ENCODE measurements at regions not wholly inside any gene's neighbourhood (a gene's known extent, or its start where the extent isn't known, plus 50 kb on each side); places are given as distances from the start of the nearest gene placed in this dataset.

DNA sequence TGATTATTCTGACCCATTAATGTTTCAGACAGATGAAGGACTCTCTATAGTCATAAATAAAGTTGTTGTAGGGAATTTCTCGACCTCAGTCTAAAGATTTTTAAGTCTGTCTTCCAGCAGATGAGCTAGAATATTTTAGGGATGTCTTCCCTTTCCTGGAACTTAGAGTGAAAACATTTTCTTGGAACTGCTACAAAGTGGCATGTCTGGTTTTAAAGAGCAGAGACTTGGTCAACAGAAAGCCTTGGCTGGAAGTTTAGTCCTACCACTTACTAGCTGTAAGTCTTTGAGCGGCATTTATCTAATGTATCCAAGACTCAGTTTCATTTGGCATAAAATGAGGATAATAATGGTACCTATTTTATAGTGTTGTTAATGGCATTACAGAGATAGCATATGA is 120.0 kb upstream of the TGFBR2 start:
- Histone ChIP-seq H3K36me3 (ENCODE audit: control insufficient read depth in 3 of 3, insufficient read depth in 2 of 3, low read depth in 1 of 3, low read length in 3 of 3) (no peaks in the 10 kb centered on the region), H3K4me1 (ENCODE audit: control insufficient read depth in 3 of 3, insufficient read depth in 2 of 3, low read depth in 1 of 3, low read length in 2 of 3) (no peaks in the 10 kb centered on the region), H3K27ac (ENCODE audit: low read depth in 1 of 3, low read length in 2 of 3) (no peak overlapping the region), H3K4me3 (ENCODE audit: low read depth in 1 of 3, low read length in 3 of 3) (no peak overlapping the region), H3K27me3 (ENCODE audit: control insufficient read depth in 3 of 3, insufficient read depth in 3 of 3, low read length in 3 of 3) (no peaks in the 10 kb centered on the region), H3K9me3 (ENCODE audit: control insufficient read depth in 2 of 2, insufficient read depth in 1 of 2, low read depth in 1 of 2, low read length in 1 of 2) (peaks cover 0 to 5% of the 10 kb centered on the region in 2 donors)
- no peak for FAIRE-seq
- DNase-seq, result no peak
- WGBS, 3 donors, result 77 to 84% (median 78%) methylated on average over 2 of the region's 2 CpGs

DNA sequence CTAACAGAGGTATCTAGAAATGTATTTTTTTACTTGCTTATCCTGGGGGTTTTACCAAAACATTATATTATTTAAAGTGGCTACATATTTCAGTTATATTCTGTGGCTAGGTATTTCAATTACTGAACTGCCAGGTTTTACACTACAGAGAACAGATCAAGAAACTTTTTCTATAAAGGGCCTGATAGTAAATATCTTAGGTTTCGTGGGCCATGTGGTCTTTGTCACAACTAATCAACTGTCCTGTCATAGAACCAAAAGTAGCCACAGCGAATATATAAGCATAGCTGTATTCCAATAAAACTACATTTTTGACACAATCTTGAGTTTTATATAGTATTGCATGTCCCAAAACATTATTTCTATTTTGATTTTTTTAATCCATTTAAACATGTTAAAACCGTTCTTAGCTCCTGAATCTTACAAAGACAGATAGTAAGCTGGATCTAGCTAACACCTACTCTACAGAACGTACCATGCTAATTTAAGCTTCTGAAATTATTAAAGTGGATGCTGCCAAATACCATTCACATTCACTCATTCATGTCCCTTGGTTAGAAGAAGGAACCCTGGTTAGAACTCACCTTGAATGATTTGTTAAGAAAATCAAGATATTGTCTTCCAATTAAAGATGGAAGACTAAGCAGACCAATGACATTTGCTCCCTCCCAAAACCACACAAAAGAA is 118.2 kb upstream of the TGFBR2 start:
- no peaks in the 10 kb centered on the region for H3K36me3 ChIP-seq (ENCODE audit: control insufficient read depth in 3 of 3, insufficient read depth in 2 of 3, low read depth in 1 of 3, low read length in 3 of 3)
- WGBS, 3 donors, result 91 to 93% (median 92%) methylated on average over 4 of the region's 4 CpGs

DNA sequence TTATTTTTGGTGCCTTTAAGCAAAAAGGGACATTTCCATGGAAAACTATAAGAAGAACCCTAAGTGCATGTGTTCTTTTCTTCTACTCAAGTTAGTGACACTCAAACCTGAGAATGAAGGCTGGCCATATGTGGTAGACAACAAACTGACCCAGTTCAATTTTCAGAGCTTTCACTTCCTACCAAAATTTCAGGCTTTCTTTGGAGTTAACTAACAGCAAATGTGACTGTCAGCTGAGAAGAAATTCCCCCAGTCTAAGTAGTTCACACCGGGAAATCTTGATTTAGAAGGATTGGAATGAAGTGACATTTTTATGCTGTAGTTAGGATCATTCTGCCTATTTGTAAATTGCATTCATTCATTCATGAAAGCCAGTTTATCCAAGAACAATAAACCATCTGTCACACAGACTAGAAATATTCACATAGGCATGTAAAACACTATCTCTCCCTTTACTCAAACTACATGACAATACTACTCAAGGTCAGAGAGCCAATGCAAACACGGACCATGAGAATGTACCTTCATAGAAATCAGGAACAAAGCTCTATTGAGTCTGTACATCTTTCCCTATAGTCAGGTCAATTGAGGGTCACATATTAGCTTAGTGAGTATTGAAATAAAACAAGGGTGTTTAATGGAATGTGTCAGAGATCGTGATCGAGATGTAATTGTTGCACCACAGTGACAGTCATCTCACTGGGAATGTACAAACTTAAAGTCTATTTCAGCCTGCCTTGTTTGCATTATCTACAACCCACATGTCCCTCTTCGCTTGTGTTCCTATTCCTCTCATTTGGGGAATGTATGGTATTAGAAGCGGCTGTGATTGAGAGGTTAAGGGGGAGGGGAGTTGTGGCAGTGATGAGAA is 113.8 kb upstream of the TGFBR2 start:
- FAIRE-seq, result no peak
- H3K9me3 ChIP-seq (ENCODE audit: control insufficient read depth in 2 of 2, insufficient read depth in 1 of 2, low read depth in 1 of 2, low read length in 1 of 2), result peaks cover 0 to 4% of the 10 kb centered on the region in 2 donors
- whole genome bisulfite sequencing, 3 donors, result 83 to 86% (median 84%) methylated on average over 6 of the region's 6 CpGs
- no peak overlapping the region for H3K27ac ChIP-seq (ENCODE audit: low read depth in 1 of 3, low read length in 2 of 3)
- no peaks in the 10 kb centered on the region for H3K36me3 ChIP-seq (ENCODE audit: control insufficient read depth in 3 of 3, insufficient read depth in 2 of 3, low read depth in 1 of 3, low read length in 3 of 3)
- no peaks in the 10 kb centered on the region for H3K27me3 ChIP-seq (ENCODE audit: control insufficient read depth in 3 of 3, insufficient read depth in 3 of 3, low read length in 3 of 3)
- no peaks in the 10 kb centered on the region for H3K4me1 ChIP-seq (ENCODE audit: control insufficient read depth in 3 of 3, insufficient read depth in 2 of 3, low read depth in 1 of 3, low read length in 2 of 3)
- no peak for DNase-seq
- H3K4me3 ChIP-seq (ENCODE audit: low read depth in 1 of 3, low read length in 3 of 3), result no peak overlapping the region

More for the DNA sequence above, 118.2 kb upstream of the TGFBR2 start:
- no peak overlapping the region for H3K4me3 ChIP-seq (ENCODE audit: low read depth in 1 of 3, low read length in 3 of 3)
- H3K27me3 ChIP-seq (ENCODE audit: control insufficient read depth in 3 of 3, insufficient read depth in 3 of 3, low read length in 3 of 3), result no peaks in the 10 kb centered on the region
- FAIRE-seq (no peak), DNase-seq (no peak)
- H3K27ac ChIP-seq (ENCODE audit: low read depth in 1 of 3, low read length in 2 of 3), result no peak overlapping the region
- H3K9me3 ChIP-seq (ENCODE audit: control insufficient read depth in 2 of 2, insufficient read depth in 1 of 2, low read depth in 1 of 2, low read length in 1 of 2), result peaks cover 0 to 5% of the 10 kb centered on the region in 2 donors
- no peaks in the 10 kb centered on the region for H3K4me1 ChIP-seq (ENCODE audit: control insufficient read depth in 3 of 3, insufficient read depth in 2 of 3, low read depth in 1 of 3, low read length in 2 of 3)

DNA sequence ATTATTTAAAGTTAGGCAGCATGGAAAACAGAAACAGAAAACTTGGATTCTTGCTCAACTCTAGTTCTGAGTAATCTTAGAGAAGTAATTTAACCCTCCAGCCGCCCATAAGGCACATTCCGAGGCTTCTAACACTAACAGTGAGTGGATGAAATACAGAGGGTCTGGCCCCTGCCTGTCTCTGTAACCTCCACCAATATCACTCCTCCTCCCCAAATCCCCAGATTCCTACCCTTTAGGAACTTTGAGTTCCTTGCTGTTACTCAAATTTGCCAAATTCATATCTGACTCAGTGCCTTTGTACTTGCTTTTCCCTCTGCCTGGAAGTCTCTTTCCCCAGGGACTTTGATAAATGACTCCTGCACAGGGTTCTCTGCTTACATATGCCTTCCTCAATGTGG is 112.5 kb upstream of the TGFBR2 start:
- 78 to 100% (median 92%) methylated on average over 2 of the region's 2 CpGs for WGBS, 3 donors
- no peaks in the 10 kb centered on the region for H3K4me1 ChIP-seq (ENCODE audit: control insufficient read depth in 3 of 3, insufficient read depth in 2 of 3, low read depth in 1 of 3, low read length in 2 of 3)
- H3K9me3 ChIP-seq (ENCODE audit: control insufficient read depth in 2 of 2, insufficient read depth in 1 of 2, low read depth in 1 of 2, low read length in 1 of 2), result peaks cover 0 to 2% of the 10 kb centered on the region in 2 donors
- H3K4me3 ChIP-seq (ENCODE audit: low read depth in 1 of 3, low read length in 3 of 3), result no peak overlapping the region
- peak overlapping the region in 1 of 3 donors; percentile 45 for H3K27ac ChIP-seq (ENCODE audit: low read depth in 1 of 3, low read length in 2 of 3)
- no peaks in the 10 kb centered on the region for H3K27me3 ChIP-seq (ENCODE audit: control insufficient read depth in 3 of 3, insufficient read depth in 3 of 3, low read length in 3 of 3)
- FAIRE-seq (no peak), DNase-seq (no peak)
- H3K36me3 ChIP-seq (ENCODE audit: control insufficient read depth in 3 of 3, insufficient read depth in 2 of 3, low read depth in 1 of 3, low read length in 3 of 3), result no peaks in the 10 kb centered on the region

DNA sequence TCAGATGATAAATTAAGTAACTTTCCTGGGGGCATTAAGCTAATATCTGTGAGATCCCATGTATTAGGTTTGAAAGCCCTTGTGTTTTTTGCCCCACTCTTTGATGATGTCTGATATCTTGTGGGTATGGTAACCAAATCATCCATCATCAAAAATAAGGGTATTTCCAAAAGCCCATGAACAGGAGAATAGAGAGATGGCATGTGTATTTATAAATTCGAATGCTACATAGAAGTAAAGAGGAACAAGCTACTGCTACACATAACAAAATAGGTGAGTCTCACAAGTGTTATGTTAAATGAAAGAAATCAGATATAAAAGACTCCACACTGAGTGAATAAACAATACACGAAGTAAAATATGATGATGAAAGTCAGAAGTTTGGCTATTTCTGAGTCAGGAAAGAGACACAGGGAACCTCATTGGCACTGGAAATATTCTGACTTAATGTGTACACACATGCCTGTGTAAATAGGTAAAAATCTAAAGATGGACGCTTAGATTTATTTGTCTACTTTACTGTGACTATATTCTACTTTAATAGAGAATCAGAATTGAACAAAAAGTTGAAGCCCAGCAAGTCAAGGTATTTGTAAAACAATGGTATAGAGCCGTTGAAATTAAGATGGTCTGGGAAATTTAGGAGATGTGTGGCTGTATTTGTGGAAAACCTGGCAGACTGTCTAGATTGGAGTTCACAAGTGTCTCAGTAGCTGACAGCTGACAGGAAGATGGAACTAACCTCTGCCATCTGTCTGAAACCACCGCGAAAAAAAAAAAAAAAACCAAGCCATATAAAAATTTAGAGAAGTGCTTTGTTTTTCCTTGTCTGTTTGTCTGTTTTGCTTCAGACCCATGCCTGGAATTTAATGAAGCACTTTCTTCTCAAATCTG is 111.0 kb upstream of the TGFBR2 start:
- DNase-seq (no peak), FAIRE-seq (no peak)
- Histone ChIP-seq H3K27ac (ENCODE audit: low read depth in 1 of 3, low read length in 2 of 3) (peak overlapping the region in 1 of 3 donors; percentile 38), H3K27me3 (ENCODE audit: control insufficient read depth in 3 of 3, insufficient read depth in 3 of 3, low read length in 3 of 3) (no peaks in the 10 kb centered on the region), H3K4me3 (ENCODE audit: low read depth in 1 of 3, low read length in 3 of 3) (no peak overlapping the region), H3K9me3 (ENCODE audit: control insufficient read depth in 2 of 2, insufficient read depth in 1 of 2, low read depth in 1 of 2, low read length in 1 of 2) (no peaks in the 10 kb centered on the region), H3K36me3 (ENCODE audit: control insufficient read depth in 3 of 3, insufficient read depth in 2 of 3, low read depth in 1 of 3, low read length in 3 of 3) (no peaks in the 10 kb centered on the region), H3K4me1 (ENCODE audit: control insufficient read depth in 3 of 3, insufficient read depth in 2 of 3, low read depth in 1 of 3, low read length in 2 of 3) (no peaks in the 10 kb centered on the region)
- WGBS, 3 donors, result 44 to 80% (median 73%) methylated on average over 6 of the region's 6 CpGs

DNA sequence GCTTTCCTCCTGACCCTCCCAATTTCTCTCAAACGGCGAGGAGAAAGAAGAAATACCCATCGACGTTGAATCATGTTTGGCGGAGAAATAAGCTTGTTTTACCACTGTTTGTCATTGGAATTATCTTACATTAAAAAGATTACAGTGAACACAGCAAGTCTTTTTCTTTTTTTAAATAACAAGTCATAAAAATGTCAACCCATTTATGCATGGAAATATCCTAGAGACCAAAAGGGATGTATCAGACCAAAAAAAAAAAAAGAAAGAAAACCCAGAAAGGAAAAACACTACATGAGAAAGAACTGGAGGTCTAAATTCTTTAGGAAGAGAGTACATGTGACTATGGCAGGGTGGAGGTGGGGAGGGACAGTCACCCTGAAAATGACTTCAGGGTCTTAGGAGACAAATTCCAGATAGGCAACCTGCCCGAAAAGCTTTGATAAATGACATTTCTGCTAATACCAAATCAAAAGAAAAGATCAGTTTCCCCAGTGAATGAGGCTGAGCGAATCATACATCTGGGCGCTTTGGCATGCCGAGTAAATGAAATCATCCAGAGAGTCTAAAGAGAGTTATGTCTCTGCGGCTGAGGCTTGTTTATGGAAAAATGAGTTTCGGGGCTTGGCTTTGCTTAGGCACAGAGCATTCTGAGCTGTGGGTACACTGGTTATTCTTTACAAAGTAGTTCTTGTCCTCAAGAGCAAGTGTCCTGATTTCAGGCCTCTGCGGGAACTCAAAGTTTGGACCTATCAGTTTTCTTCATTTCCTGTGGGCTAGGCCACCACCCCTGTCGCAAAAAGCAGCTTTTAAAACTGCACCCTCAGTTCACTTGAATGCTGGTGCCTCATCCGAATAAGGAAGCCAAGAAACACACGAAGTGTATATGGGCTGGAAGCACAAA is 110.1 kb upstream of the TGFBR2 start:
- no peaks in the 10 kb centered on the region for H3K4me1 ChIP-seq (ENCODE audit: control insufficient read depth in 3 of 3, insufficient read depth in 2 of 3, low read depth in 1 of 3, low read length in 2 of 3)
- peak overlapping the region in 2 of 3 donors; percentile 38 to 43 for H3K27ac ChIP-seq (ENCODE audit: low read depth in 1 of 3, low read length in 2 of 3)
- no peak for FAIRE-seq
- DNase-seq, result no peak
- 61 to 92% (median 85%) methylated on average over 15 of the region's 15 CpGs for WGBS, 3 donors
- no peaks in the 10 kb centered on the region for H3K36me3 ChIP-seq (ENCODE audit: control insufficient read depth in 3 of 3, insufficient read depth in 2 of 3, low read depth in 1 of 3, low read length in 3 of 3)
- no peaks in the 10 kb centered on the region for H3K27me3 ChIP-seq (ENCODE audit: control insufficient read depth in 3 of 3, insufficient read depth in 3 of 3, low read length in 3 of 3)
- H3K9me3 ChIP-seq (ENCODE audit: control insufficient read depth in 2 of 2, insufficient read depth in 1 of 2, low read depth in 1 of 2, low read length in 1 of 2), result peaks cover 0 to 5% of the 10 kb centered on the region in 2 donors
- H3K4me3 ChIP-seq (ENCODE audit: low read depth in 1 of 3, low read length in 3 of 3), result no peak overlapping the region

DNA sequence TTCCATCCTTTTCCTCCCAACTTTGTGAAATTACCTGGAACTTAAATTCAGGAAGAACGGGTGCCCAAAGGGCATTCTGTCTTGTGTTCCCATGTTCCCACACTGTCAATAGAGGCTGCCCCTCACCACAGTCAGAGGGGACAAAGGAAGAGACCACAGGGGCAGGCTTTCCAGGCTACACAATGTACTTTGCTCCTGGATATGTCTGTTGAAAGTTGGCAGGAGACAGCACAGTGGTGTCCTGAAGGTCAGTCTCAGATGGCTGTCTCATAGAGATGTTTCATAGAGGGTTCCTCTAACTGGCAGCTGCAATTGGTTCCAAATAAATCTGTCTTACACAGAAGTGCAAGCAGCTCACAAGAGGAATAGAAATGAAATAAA is 107.8 kb upstream of the TGFBR2 start:
- no peaks in the 10 kb centered on the region for H3K27me3 ChIP-seq (ENCODE audit: control insufficient read depth in 3 of 3, insufficient read depth in 3 of 3, low read length in 3 of 3)
- H3K4me3 ChIP-seq (ENCODE audit: low read depth in 1 of 3, low read length in 3 of 3), result no peak overlapping the region
- no peaks in the 10 kb centered on the region for H3K36me3 ChIP-seq (ENCODE audit: control insufficient read depth in 3 of 3, insufficient read depth in 2 of 3, low read depth in 1 of 3, low read length in 3 of 3)
- 74 to 96% (median 80%) methylated on average over 1 of the region's 1 CpG for WGBS, 3 donors
- H3K9me3 ChIP-seq (ENCODE audit: control insufficient read depth in 2 of 2, insufficient read depth in 1 of 2, low read depth in 1 of 2, low read length in 1 of 2), result peaks cover 0 to 5% of the 10 kb centered on the region in 2 donors
- DNase-seq, result no peak
- H3K27ac ChIP-seq (ENCODE audit: low read depth in 1 of 3, low read length in 2 of 3), result no peak overlapping the region
- no peaks in the 10 kb centered on the region for H3K4me1 ChIP-seq (ENCODE audit: control insufficient read depth in 3 of 3, insufficient read depth in 2 of 3, low read depth in 1 of 3, low read length in 2 of 3)
- FAIRE-seq, result no peak

Measured in small intestine (tissue), 7 donors.